Activated B cell treated with CpG ODN at 0.5 μM for 24 hours (primary cell): ENCODE measurements at regions not wholly inside any gene's neighbourhood (a gene's known extent, or its start where the extent isn't known, plus 50 kb on each side); places are given as distances from the start of the nearest gene placed in this dataset.

Experiments
- ATAC-seq: fragments of 200-7000 bp; cut with Tn5 transposase; one replicate; pipeline ENCODE4 v1.10.0; 2021; ENCODE audit warnings: low read depth, mild to moderate bottlenecking, moderate library complexity
- CTCF ChIA-PET: fragments of 350-600 bp; sonication (Branson Sonifier 250); formaldehyde crosslinking; loops from one replicate; lab custom pipeline; 2021; ENCODE audit warnings: antibody characterized with exemption; lab: Charles Lee
- POLR2A ChIA-PET: fragments of 350-600 bp; sonication (Branson Sonifier 250); formaldehyde crosslinking; loops from one replicate; lab custom pipeline; 2021; ENCODE audit warnings: antibody characterized with exemption; lab: Charles Lee
- DNase-seq: peaks from one replicate; pipeline ENCODE4 v3.0.0; 2022
- H3K27ac Mint-ChIP-seq: one replicate; pipeline ENCODE4 v1.8.0; 2020; ENCODE audit warnings: mixed read lengths
- H3K27me3 Mint-ChIP-seq: one replicate; pipeline ENCODE4 v1.8.0; 2021; ENCODE audit warnings: mixed read lengths
- H3K36me3 Mint-ChIP-seq: one replicate; pipeline ENCODE4 v1.8.0; 2021; ENCODE audit warnings: low read depth, mixed read lengths
- H3K4me1 Mint-ChIP-seq: one replicate; pipeline ENCODE4 v1.8.0; 2021; ENCODE audit warnings: mixed read lengths
- H3K4me3 Mint-ChIP-seq: one replicate; pipeline ENCODE4 v1.8.0; 2020; ENCODE audit warnings: mild to moderate bottlenecking, mixed read lengths
- H3K9me3 Mint-ChIP-seq: one replicate; pipeline ENCODE4 v1.8.0; 2020; ENCODE audit warnings: mixed read lengths
- CTCF ChIP-seq: fragments of 200-600 bp; IDR thresholded peaks from one replicate; pipeline ENCODE4 v1.8.0; 2022; ENCODE audit warnings: antibody characterized with exemption, mild to moderate bottlenecking
- intact Hi-C: fragments of 100-400 bp; cut with micrococcal nuclease; formaldehyde crosslinking; loops from one replicate; pipeline ENCODE4 v1.15.1; 2024

DNA sequence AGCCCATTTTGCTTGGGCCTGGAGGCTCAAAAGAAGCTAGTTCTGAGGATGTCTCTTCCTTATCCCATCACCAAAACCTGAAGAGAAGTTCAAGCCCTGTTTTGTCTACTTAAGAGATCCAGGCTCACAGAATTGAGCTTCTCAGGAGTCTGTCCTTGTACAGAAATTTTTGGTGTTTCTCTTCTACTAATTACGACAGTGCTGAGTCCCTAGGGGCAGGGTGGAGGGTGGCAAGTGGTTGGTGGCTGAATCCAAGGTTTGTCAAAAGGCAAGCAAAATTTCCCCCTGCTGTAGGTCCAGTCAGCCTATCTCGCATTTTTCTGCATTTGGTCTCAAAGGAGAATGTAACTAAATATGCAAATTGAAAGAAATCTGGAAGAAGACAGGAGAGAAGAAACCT lies 377.9 kb downstream of the SMARCA1 start:
- POLR2A ChIA-PET, result no interaction called here

DNA sequence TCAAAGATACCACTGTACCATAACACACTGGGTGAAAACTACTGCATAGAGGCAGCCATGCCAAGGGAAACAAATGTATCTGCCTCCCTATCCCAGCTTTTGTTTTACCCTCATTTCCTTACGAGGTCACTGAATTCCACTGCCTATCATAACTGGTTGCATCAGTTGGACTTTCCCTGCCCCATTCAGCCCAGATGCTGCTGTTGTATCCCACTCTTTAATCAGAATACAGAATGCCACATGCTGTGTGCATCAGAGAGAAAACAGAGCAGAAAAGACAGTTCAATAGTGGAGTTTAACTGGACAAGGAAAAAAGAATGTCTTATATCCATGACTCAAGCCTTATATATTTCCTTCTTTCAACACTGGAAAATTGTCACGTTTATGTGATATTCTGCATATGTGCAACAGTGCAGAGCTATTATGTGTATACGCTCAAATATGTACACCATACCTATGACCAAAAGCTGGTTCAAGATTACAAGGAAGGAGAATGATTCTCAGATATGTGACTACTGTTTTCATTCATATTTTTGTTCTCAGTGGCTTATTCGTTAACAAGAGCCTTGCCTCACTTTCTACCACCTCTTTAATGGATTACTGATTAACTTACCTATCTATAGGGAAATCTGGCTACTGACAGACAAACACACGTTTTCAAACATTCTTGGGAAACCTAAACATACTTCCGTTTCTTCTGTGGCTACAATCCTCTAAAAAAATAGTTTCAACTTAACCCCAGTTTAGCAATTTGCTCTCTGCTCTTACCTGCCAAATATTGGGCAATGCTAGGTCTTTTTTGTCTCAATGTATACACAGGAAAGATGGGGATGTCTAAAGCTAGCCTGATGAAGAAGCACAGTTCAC lies 378.9 kb downstream of the SMARCA1 start:
- Mint-ChIP-seq H3K36me3 (no peaks in the 10 kb centered on the region), H3K4me1 (no peaks in the 10 kb centered on the region), H3K27me3 (no peaks in the 10 kb centered on the region), H3K27ac (no peak overlapping the region), H3K4me3 (no peak overlapping the region), H3K9me3 (no peaks in the 10 kb centered on the region)
- no peak for TF ChIP-seq CTCF
- ChIA-PET CTCF (no interaction called here), POLR2A (no interaction called here)
- DNase-seq, result no peak
- intact Hi-C loops, result no loop called here
- ATAC-seq, result no peak

More for the DNA sequence above, 377.9 kb downstream of the SMARCA1 start:
- CTCF ChIA-PET, result no interaction called here
- Mint-ChIP-seq H3K4me3 (no peak overlapping the region), H3K27ac (no peak overlapping the region), H3K4me1 (no peaks in the 10 kb centered on the region), H3K36me3 (no peaks in the 10 kb centered on the region), H3K27me3 (no peaks in the 10 kb centered on the region), H3K9me3 (no peaks in the 10 kb centered on the region)
- no peak for TF ChIP-seq CTCF
- DNase-seq (no peak), ATAC-seq (no peak)
- intact Hi-C loops, result no loop called here

- Mint-ChIP-seq H3K4me3 (no peak overlapping the region), H3K36me3 (no peaks in the 10 kb centered on the region), H3K27me3 (no peaks in the 10 kb centered on the region), H3K27ac (no peak overlapping the region), H3K4me1 (no peaks in the 10 kb centered on the region), H3K9me3 (no peaks in the 10 kb centered on the region)
- CTCF ChIA-PET, result no interaction called here
- intact Hi-C loops, result no loop called here
- no peak for ATAC-seq
- POLR2A ChIA-PET, result no interaction called here
- DNase-seq, result no peak
- TF ChIP-seq CTCF, result no peak
Measured at GRCh38 chrX:129139837-129140598, 383.3 kb downstream of the SMARCA1 start.

- Mint-ChIP-seq H3K4me1 (no peaks in the 10 kb centered on the region), H3K27me3 (no peaks in the 10 kb centered on the region), H3K4me3 (no peak overlapping the region), H3K27ac (no peak overlapping the region), H3K36me3 (no peaks in the 10 kb centered on the region), H3K9me3 (no peaks in the 10 kb centered on the region)
- POLR2A ChIA-PET, result no interaction called here
- ATAC-seq, result no peak
- no peak for DNase-seq
- no peak for TF ChIP-seq CTCF
- intact Hi-C loops, result no loop called here
- CTCF ChIA-PET, result no interaction called here
Measured at GRCh38 chrX:129125122-129125914, 398.0 kb downstream of the SMARCA1 start.

GRCh38 chrX:129123795-129124194 lies 399.5 kb downstream of the SMARCA1 start:
- no peak for TF ChIP-seq CTCF
- Mint-ChIP-seq H3K27me3 (no peaks in the 10 kb centered on the region), H3K9me3 (no peaks in the 10 kb centered on the region), H3K36me3 (no peaks in the 10 kb centered on the region), H3K27ac (no peak overlapping the region), H3K4me3 (no peak overlapping the region), H3K4me1 (no peaks in the 10 kb centered on the region)
- ChIA-PET CTCF (no interaction called here), POLR2A (no interaction called here)
- DNase-seq (no peak), ATAC-seq (no peak)
- intact Hi-C loops, result no loop called here
